Neutrophil (primary cell): ENCODE measurements at regions not wholly inside any gene's neighbourhood (a gene's known extent, or its start where the extent isn't known, plus 50 kb on each side); places are given as distances from the start of the nearest gene placed in this dataset.

Source experiments
- H3K27ac ChIP-seq: fragments of 200-600 bp; sonication (generic); 2 replicates; pipeline ENCODE4 v1.5.1; 2016; ENCODE audit warnings: mild to moderate bottlenecking, moderate library complexity
- H3K27me3 ChIP-seq: fragments of 200-600 bp; sonication (generic); 2 replicates; pipeline ENCODE4 v1.6.0; 2016; ENCODE audit warnings: mild to moderate bottlenecking
- H3K36me3 ChIP-seq: fragments of 200-600 bp; sonication (generic); 2 replicates; pipeline ENCODE4 v1.5.1; 2017
- H3K4me1 ChIP-seq, 2 experiments: fragments of 200-600 bp in 1 of 2; sonication (generic) in 1 of 2; 1 replicate in 1 of 2; 2 replicates in 1 of 2; pipeline versions ENCODE4 v1.5.1 to v1.6.1; 2013 to 2016; ENCODE audit warnings: low read depth in 1 of 2, low read length in 1 of 2, mild to moderate bottlenecking in 1 of 2, moderate library complexity in 1 of 2; ENCODE audit not compliant: control insufficient read depth in 1 of 2, insufficient read depth in 1 of 2
- H3K4me3 ChIP-seq, 2 experiments: fragments of 200-600 bp in 1 of 2; sonication (generic) in 1 of 2; 1 replicate in 1 of 2; 2 replicates in 1 of 2; pipeline ENCODE4 v1.5.1; 2013 to 2016; ENCODE audit warnings: low read depth in 1 of 2, low read length in 1 of 2, mild to moderate bottlenecking in 1 of 2, moderate library complexity in 1 of 2
- H3K9me3 ChIP-seq: fragments of 200-600 bp; sonication (generic); 2 replicates; pipeline ENCODE4 v1.5.1; 2016
- TF ChIP-seq, protein P1 (sequence below): fragments of 200-600 bp; sonication (generic); IDR thresholded peaks from 2 replicates; pipeline ENCODE4 v1.5.1; 2016; ENCODE audit warnings: antibody characterized with exemption

DNA sequence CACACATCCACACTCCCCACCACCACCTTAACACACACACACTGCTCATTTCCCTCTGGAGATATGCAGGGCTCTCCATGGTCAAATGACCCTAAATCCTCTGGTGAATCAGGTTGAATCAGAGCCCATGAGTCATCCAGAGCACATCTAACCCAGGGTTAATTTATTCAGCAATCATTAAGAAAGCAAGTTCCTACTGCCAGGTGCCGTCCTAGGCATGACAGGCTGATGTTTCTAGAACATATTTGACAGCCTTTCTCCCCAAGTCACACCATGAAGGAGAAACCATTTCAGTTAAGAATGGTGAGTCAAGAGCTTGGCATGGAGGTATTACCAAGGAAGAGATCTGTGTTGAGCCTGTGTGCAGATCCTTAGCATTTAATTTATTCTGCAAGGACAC is 194.3 kb upstream of the CAMK1G start:
- Histone ChIP-seq H3K9me3 (no peaks in the 10 kb centered on the region), H3K4me1 (no peaks in the 10 kb centered on the region), H3K36me3 (no peaks in the 10 kb centered on the region), H3K27ac (no peak overlapping the region), H3K27me3 (no peaks in the 10 kb centered on the region), H3K4me3 (no peak overlapping the region)
- TF ChIP-seq, protein P1, sequence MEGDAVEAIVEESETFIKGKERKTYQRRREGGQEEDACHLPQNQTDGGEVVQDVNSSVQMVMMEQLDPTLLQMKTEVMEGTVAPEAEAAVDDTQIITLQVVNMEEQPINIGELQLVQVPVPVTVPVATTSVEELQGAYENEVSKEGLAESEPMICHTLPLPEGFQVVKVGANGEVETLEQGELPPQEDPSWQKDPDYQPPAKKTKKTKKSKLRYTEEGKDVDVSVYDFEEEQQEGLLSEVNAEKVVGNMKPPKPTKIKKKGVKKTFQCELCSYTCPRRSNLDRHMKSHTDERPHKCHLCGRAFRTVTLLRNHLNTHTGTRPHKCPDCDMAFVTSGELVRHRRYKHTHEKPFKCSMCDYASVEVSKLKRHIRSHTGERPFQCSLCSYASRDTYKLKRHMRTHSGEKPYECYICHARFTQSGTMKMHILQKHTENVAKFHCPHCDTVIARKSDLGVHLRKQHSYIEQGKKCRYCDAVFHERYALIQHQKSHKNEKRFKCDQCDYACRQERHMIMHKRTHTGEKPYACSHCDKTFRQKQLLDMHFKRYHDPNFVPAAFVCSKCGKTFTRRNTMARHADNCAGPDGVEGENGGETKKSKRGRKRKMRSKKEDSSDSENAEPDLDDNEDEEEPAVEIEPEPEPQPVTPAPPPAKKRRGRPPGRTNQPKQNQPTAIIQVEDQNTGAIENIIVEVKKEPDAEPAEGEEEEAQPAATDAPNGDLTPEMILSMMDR = no peak

DNA sequence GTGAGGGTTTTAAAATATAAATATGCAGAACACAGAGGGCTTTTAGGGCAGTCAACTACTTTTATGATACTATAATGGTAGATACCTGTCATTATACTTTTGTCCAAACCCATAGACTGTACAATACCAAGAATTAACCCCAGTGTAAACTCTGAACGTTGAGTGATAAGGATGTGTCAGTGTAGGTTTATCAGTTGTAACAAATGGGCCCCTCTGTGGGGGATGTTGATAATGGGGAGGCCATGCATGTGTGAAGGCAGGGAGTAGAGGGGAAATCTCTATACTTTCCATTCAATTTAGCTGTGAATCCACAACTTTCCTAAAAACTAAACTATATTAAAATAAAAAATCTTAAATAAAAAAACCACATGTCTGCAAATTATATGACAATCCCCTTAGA is 193.5 kb upstream of the CAMK1G start:
- Histone ChIP-seq H3K9me3 (no peaks in the 10 kb centered on the region), H3K27ac (no peak overlapping the region), H3K4me1 (no peaks in the 10 kb centered on the region), H3K4me3 (no peak overlapping the region), H3K27me3 (no peaks in the 10 kb centered on the region), H3K36me3 (no peaks in the 10 kb centered on the region)
- TF ChIP-seq, protein P1 = no peak

DNA sequence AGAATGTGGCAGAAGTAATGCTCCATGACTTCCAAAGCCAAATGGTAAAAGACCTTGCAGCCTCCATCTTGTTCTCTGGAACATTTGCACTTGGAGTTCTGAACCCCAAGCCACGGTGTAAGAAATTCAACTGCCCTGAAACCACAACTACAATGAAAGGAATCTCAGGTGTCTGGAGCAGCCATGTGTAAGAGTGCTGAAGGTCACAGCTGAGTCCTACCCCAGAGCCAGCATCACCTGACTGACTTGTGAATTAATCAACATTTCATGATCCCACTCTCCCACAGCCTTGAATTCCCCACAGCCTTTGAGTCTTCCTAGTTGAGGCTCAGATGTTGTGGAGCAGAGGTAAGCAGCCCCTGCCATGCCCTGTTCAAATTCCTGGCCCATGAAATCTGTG is 192.8 kb upstream of the CAMK1G start:
- no peaks in the 10 kb centered on the region for H3K4me1 ChIP-seq
- H3K27me3 ChIP-seq = no peaks in the 10 kb centered on the region
- TF ChIP-seq, protein P1 = no peak
- H3K36me3 ChIP-seq = no peaks in the 10 kb centered on the region
- no peaks in the 10 kb centered on the region for H3K9me3 ChIP-seq
- no peak overlapping the region for H3K4me3 ChIP-seq
- no peak overlapping the region for H3K27ac ChIP-seq

DNA sequence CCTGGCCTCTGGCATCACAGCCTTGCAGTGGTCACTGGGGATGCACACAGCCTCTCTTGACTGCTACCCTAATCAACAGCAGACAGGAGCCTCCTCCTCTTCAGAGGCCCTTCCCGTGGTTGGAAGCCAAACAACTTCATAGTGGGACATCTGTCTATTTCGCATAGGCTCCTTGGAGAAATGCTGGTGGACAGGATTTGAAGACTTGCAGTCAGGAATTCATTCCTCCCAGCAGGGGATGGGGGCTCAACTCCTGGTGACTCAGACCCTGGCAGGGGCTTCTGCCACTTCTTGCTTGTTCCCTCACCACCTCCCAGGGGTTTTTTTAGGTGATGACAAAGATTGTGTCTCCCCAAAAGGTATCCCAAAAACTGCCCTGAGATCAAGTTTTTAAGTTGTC is 191.7 kb upstream of the CAMK1G start:
- no peaks in the 10 kb centered on the region for H3K4me1 ChIP-seq
- no peaks in the 10 kb centered on the region for H3K27me3 ChIP-seq

DNA sequence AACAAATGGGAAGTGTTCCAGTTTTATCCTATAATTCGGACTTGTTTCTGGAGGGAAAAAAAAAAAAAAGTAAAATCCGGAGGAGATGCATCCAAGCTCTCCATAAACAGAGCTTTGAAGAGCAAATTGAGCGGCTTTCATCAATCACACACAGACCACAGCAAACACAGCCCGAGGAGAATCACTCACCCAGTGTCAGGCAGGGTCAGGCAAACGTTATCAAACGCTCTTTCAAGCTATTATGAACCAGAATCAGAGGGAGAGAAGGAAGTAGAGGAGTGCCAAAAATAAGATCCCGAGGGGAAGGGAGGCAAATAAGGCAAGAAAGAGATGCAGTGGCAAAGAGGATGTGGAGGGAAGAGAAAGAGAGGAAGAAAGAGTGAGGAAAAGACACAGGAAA is 188.3 kb upstream of the CAMK1G start:
- Histone ChIP-seq H3K27ac (no peak overlapping the region), H3K4me3 (no peak overlapping the region), H3K27me3 (peaks cover 3% of the 10 kb centered on the region), H3K4me1 (no peaks in the 10 kb centered on the region), H3K36me3 (no peaks in the 10 kb centered on the region), H3K9me3 (no peaks in the 10 kb centered on the region)
- TF ChIP-seq, protein P1 = no peak

More for the DNA sequence above, 191.7 kb upstream of the CAMK1G start:
- Histone ChIP-seq H3K9me3 (no peaks in the 10 kb centered on the region), H3K36me3 (no peaks in the 10 kb centered on the region), H3K4me3 (no peak overlapping the region), H3K27ac (no peak overlapping the region)
- TF ChIP-seq, protein P1 = no peak

DNA sequence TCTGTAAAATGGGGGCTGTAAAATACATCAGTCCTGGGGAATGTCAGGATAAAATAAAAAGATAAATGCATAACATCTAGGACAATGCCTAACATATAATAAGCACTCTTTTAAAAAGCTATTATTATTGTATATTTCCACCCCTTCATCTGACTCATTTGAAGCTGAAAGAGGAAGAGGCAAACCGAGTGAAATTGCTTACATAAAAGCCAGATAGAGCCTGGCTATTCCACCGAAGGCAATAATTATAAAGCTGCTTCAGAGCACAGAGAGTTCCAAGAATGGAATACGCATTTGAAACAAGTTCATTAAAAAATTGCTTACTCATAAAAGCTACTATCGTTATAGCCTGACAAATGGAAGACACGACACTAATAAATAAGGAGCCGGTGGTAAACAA is 186.1 kb upstream of the CAMK1G start:
- Histone ChIP-seq H3K36me3 (no peaks in the 10 kb centered on the region), H3K4me1 (no peaks in the 10 kb centered on the region), H3K4me3 (no peak overlapping the region), H3K27me3 (peaks cover 3% of the 10 kb centered on the region), H3K27ac (no peak overlapping the region), H3K9me3 (no peaks in the 10 kb centered on the region)
- TF ChIP-seq, protein P1 = no peak
